HG03175 (cell line): ENCODE measurements at regions not wholly inside any gene's neighbourhood (a gene's known extent, or its start where the extent isn't known, plus 50 kb on each side); places are given as distances from the start of the nearest gene placed in this dataset.

Experiments used
- ATAC-seq: cut with Tn5 transposase; IDR thresholded peaks from one replicate; pipeline ENCODE4 v1.9.1; 2021; ENCODE audit warnings: mild to moderate bottlenecking, moderate library complexity; ENCODE audit not compliant: unreplicated experiment

- no peak for ATAC-seq
Measured at GRCh38 chr11:122451911-122452310, 203.6 kb upstream of the UBASH3B start.

- no peak for ATAC-seq
Measured at GRCh38 chr11:122441666-122442035, 213.9 kb upstream of the UBASH3B start.

- ATAC-seq, result no peak
Measured at GRCh38 chr11:122440811-122441665, 214.5 kb upstream of the UBASH3B start.

GRCh38 chr11:122439866-122440810 is 215.4 kb upstream of the UBASH3B start:
- ATAC-seq, result no peak

GRCh38 chr11:122436188-122436555 is 219.3 kb upstream of the UBASH3B start:
- no peak for ATAC-seq

- ATAC-seq, result no peak
Measured at GRCh38 chr11:122435540-122436187, 219.9 kb upstream of the UBASH3B start.

GRCh38 chr11:122434786-122435185 is 220.7 kb upstream of the UBASH3B start:
- no peak for ATAC-seq

GRCh38 chr11:122430490-122430889 is 225.0 kb upstream of the UBASH3B start:
- ATAC-seq, result no peak

GRCh38 chr11:122426073-122426472 is 229.4 kb upstream of the UBASH3B start:
- ATAC-seq, result no peak

GRCh38 chr11:122424636-122425035 is 230.9 kb upstream of the UBASH3B start:
- ATAC-seq, result no peak

- ATAC-seq, result no peak
Measured at GRCh38 chr11:122423886-122424285, 231.6 kb upstream of the UBASH3B start.

- ATAC-seq, result no peak
Measured at GRCh38 chr11:122423273-122423672, 232.2 kb upstream of the UBASH3B start.

- ATAC-seq, result no peak
Measured at GRCh38 chr11:122422682-122423081, 232.8 kb upstream of the UBASH3B start.

GRCh38 chr11:122421702-122422101 is 233.8 kb upstream of the UBASH3B start:
- no peak for ATAC-seq

GRCh38 chr11:122418032-122418431 is 237.5 kb upstream of the UBASH3B start:
- no peak for ATAC-seq

GRCh38 chr11:122414406-122415018 is 241.0 kb upstream of the UBASH3B start:
- ATAC-seq, result no peak

- no peak for ATAC-seq
Measured at GRCh38 chr11:122413677-122414076, 241.8 kb upstream of the UBASH3B start.

GRCh38 chr11:122412581-122412980 is 242.9 kb upstream of the UBASH3B start:
- no peak for ATAC-seq

GRCh38 chr11:122406466-122406865 is 249.1 kb upstream of the UBASH3B start:
- no peak for ATAC-seq

GRCh38 chr11:122405547-122406341 is 249.8 kb upstream of the UBASH3B start:
- ATAC-seq, result no peak
